IMR-90 (cell line): ENCODE measurements at regions not wholly inside any gene's neighbourhood (a gene's known extent, or its start where the extent isn't known, plus 50 kb on each side); places are given as distances from the start of the nearest gene placed in this dataset.

Experiments used
- ATAC-seq: fragments of 200-7000 bp; cut with Tn5 transposase; 2 replicates; pipeline ENCODE4 v1.9.1; 2020; ENCODE audit warnings: low read depth, mild to moderate bottlenecking, moderate library complexity
- BruUV-seq: library from RNA; stranded (reverse); fragments of 400-500 nt; replicated peaks from 2 replicates; lab custom pipeline; 2021; lab: Mats Ljungman, UMichigan
- CTCF ChIA-PET: fragments of 300-600 bp; formaldehyde crosslinking; extraction: SDS; loops from one replicate; lab custom pipeline; 2021; ENCODE audit warnings: antibody characterized with exemption; lab: Yijun Ruan, JAX
- POLR2A ChIA-PET: fragments of 300-600 bp; sonication (Branson Sonifier 250); formaldehyde crosslinking; loops from one replicate; lab custom pipeline; 2022; ENCODE audit warnings: antibody characterized with exemption; ENCODE audit not compliant: unreplicated experiment; lab: Charles Lee
- DNase-seq: peaks from one replicate; pipeline ENCODE4 v3.0.0; 2013
- H2AFZ ChIP-seq: replicated peaks from 2 replicates; pipeline ENCODE3; 2013; ENCODE audit warnings: low read length, mild to moderate bottlenecking; ENCODE audit not compliant: poor library complexity
- H2AK5ac ChIP-seq: 2 replicates; pipeline ENCODE4 v1.6.1; 2013; ENCODE audit warnings: low read depth, low read length, inconsistent platforms
- H2AK9ac ChIP-seq: replicated peaks from 2 replicates; pipeline ENCODE3; 2013; ENCODE audit warnings: mild to moderate bottlenecking, low read depth, low read length, moderate library complexity; ENCODE audit not compliant: poor library complexity
- H2BK120ac ChIP-seq: 2 replicates; pipeline ENCODE4 v1.6.1; 2013; ENCODE audit warnings: low read depth, low read length, inconsistent platforms
- H2BK15ac ChIP-seq: 3 replicates; pipeline ENCODE4 v1.6.1; 2013; ENCODE audit warnings: low read depth, low read length, inconsistent platforms
- H2BK20ac ChIP-seq: 2 replicates; pipeline ENCODE4 v1.6.1; 2013; ENCODE audit warnings: low read depth, mild to moderate bottlenecking, inconsistent platforms, low read length, moderate library complexity
- H2BK5ac ChIP-seq: 2 replicates; pipeline ENCODE4 v1.6.1; 2013; ENCODE audit warnings: mild to moderate bottlenecking, low read depth, low read length, inconsistent platforms; ENCODE audit not compliant: poor library complexity, severe bottlenecking
- H3K14ac ChIP-seq: replicated peaks from 2 replicates; pipeline ENCODE4 v1.6.1; 2013; ENCODE audit warnings: low read depth, low read length, inconsistent platforms
- H3K18ac ChIP-seq: 2 replicates; pipeline ENCODE4 v1.6.1; 2013; ENCODE audit warnings: low read depth, low read length, control low read depth
- H3K23ac ChIP-seq: 2 replicates; pipeline ENCODE4 v1.6.1; 2013; ENCODE audit warnings: low read depth, low read length, inconsistent platforms
- H3K27ac ChIP-seq: 2 replicates; pipeline ENCODE4 v1.5.1; 2013; ENCODE audit warnings: mild to moderate bottlenecking, control low read depth, low read length; ENCODE audit not compliant: insufficient read depth
- H3K27me3 ChIP-seq: 2 replicates; pipeline ENCODE4 v1.6.1; 2013; ENCODE audit warnings: low read length; ENCODE audit not compliant: control insufficient read depth, insufficient read depth
- H3K36me3 ChIP-seq: 2 replicates; pipeline ENCODE4 v1.6.1; 2013; ENCODE audit warnings: low read length, mixed read lengths; ENCODE audit not compliant: control insufficient read depth, insufficient read depth
- H3K4ac ChIP-seq: 2 replicates; pipeline ENCODE4 v1.6.1; 2013; ENCODE audit warnings: low read depth, low read length, inconsistent platforms
- H3K4me1 ChIP-seq: 2 replicates; pipeline ENCODE4 v1.6.1; 2013; ENCODE audit warnings: low read length, mixed read lengths; ENCODE audit not compliant: control insufficient read depth, insufficient read depth
- H3K4me2 ChIP-seq: 2 replicates; pipeline ENCODE4 v1.6.1; 2013; ENCODE audit warnings: low read depth, mild to moderate bottlenecking, control low read depth, low read length, moderate library complexity
- H3K4me3 ChIP-seq: 2 replicates; pipeline ENCODE4 v1.5.1; 2013; ENCODE audit warnings: low read depth, mild to moderate bottlenecking, control low read depth, low read length, moderate library complexity; ENCODE audit not compliant: insufficient read depth
- H3K56ac ChIP-seq: 2 replicates; pipeline ENCODE4 v1.6.1; 2013; ENCODE audit warnings: low read length, inconsistent platforms; ENCODE audit not compliant: insufficient read depth; ENCODE audit errors: extremely low read depth
- H3K79me1 ChIP-seq, 2 experiments: 2 replicates each; pipeline ENCODE4 v1.6.1; 2013; ENCODE audit warnings: low read length in 2 of 2, inconsistent platforms in 1 of 2, low read depth in 1 of 2
- H3K9ac ChIP-seq: 2 replicates; pipeline ENCODE4 v1.6.1; 2013; ENCODE audit warnings: low read depth, low read length, control low read depth
- H3K9me1 ChIP-seq: 2 replicates; pipeline ENCODE4 v1.6.1; 2013; ENCODE audit warnings: low read length, inconsistent platforms; ENCODE audit not compliant: insufficient read depth
- H3K9me3 ChIP-seq: 2 replicates; pipeline ENCODE4 v1.6.1; 2013; ENCODE audit warnings: low read length; ENCODE audit not compliant: control insufficient read depth, insufficient read depth
- H4K20me1 ChIP-seq: 2 replicates; pipeline ENCODE4 v1.6.1; 2013; ENCODE audit warnings: low read length, inconsistent platforms; ENCODE audit not compliant: insufficient read depth
- H4K5ac ChIP-seq: 2 replicates; pipeline ENCODE4 v1.6.1; 2013; ENCODE audit warnings: mild to moderate bottlenecking, low read depth, low read length, control low read depth
- H4K8ac ChIP-seq, 2 experiments: 2 replicates each; pipeline ENCODE4 v1.6.1; 2013; ENCODE audit warnings: low read depth in 2 of 2, low read length in 2 of 2, control low read depth in 1 of 2, inconsistent platforms in 1 of 2
- H4K91ac ChIP-seq: 2 replicates; pipeline ENCODE4 v1.6.1; 2013; ENCODE audit warnings: low read depth, low read length, inconsistent platforms; ENCODE audit not compliant: insufficient read depth
- BHLHE40 ChIP-seq: fragments of 150-350 bp; IDR thresholded peaks from 2 replicates; pipeline ENCODE4 v1.6.1; 2016; ENCODE audit warnings: mild to moderate bottlenecking, low read depth, low read length
- CTCF ChIP-seq: conservative IDR thresholded peaks from 2 replicates; pipeline ENCODE4 v1.5.1; 2012; ENCODE audit warnings: mild to moderate bottlenecking, low read depth, low read length, improper control_type of control experiment
- ELK1 ChIP-seq: fragments of 150-350 bp; IDR thresholded peaks from 2 replicates; pipeline ENCODE4 v1.6.1; 2016; ENCODE audit warnings: low read depth, mild to moderate bottlenecking, low read length, moderate library complexity, borderline replicate concordance
- FOS ChIP-seq: fragments of 150-350 bp; IDR thresholded peaks from 2 replicates; pipeline ENCODE4 v1.6.1; 2016; ENCODE audit warnings: low read depth, low read length
- MAFK ChIP-seq: IDR thresholded peaks from 2 replicates; pipeline ENCODE4 v1.6.1; 2012; ENCODE audit warnings: low read depth, low read length, improper control_type of control experiment
- MAZ ChIP-seq: IDR thresholded peaks from 2 replicates; pipeline ENCODE4 v1.6.1; 2012; ENCODE audit warnings: low read depth, mild to moderate bottlenecking, low read length, improper control_type of control experiment, moderate library complexity, borderline replicate concordance
- MXI1 ChIP-seq: IDR thresholded peaks from 2 replicates; pipeline ENCODE4 v1.6.1; 2012; ENCODE audit warnings: low read depth, mild to moderate bottlenecking, low read length, moderate library complexity, borderline replicate concordance
- NFE2L2 ChIP-seq: fragments of 150-350 bp; IDR thresholded peaks from 2 replicates; pipeline ENCODE4 v1.6.1; 2016; ENCODE audit warnings: low read depth, mild to moderate bottlenecking, low read length
- POLR2A ChIP-seq: IDR thresholded peaks from 2 replicates; pipeline ENCODE4 v1.6.1; 2012; ENCODE audit warnings: mild to moderate bottlenecking, low read depth, low read length
- RAD21 ChIP-seq: IDR thresholded peaks from 2 replicates; pipeline ENCODE4 v1.6.1; 2012; ENCODE audit warnings: low read length, improper control_type of control experiment
- RCOR1 ChIP-seq: IDR thresholded peaks from 2 replicates; pipeline ENCODE4 v1.6.1; 2012; ENCODE audit warnings: mild to moderate bottlenecking, low read length, improper control_type of control experiment; ENCODE audit not compliant: insufficient replicate concordance
- RFX5 ChIP-seq: IDR thresholded peaks from 2 replicates; pipeline ENCODE4 v1.8.0; 2012; ENCODE audit warnings: low read depth, mild to moderate bottlenecking, low read length, moderate library complexity
- SMC3 ChIP-seq: fragments of 150-350 bp; IDR thresholded peaks from 2 replicates; pipeline ENCODE4 v1.6.1; 2016; ENCODE audit warnings: low read depth, mild to moderate bottlenecking, antibody characterized with exemption, low read length, moderate library complexity
- USF2 ChIP-seq: fragments of 150-350 bp; IDR thresholded peaks from 2 replicates; pipeline ENCODE4 v1.6.1; 2017; ENCODE audit warnings: mild to moderate bottlenecking, antibody characterized with exemption, low read length, low read depth
- WGBS, 2 experiments: methylation state at CpG; one replicate each; pipeline versions ENCODE4 v1.1.5 to v1.1.7; 2013; ENCODE audit warnings: missing lambda C conversion rate in 2 of 2; ENCODE audit not compliant: insufficient read length in 1 of 2; ENCODE audit errors: extremely low coverage in 2 of 2; 5-methylcytosine and 5-hydroxymethylcytosine counted together
- dilution Hi-C: fragments of 300-500 bp; cut with HindIII; formaldehyde crosslinking; loops from one replicate; pipeline ENCODE4 v1.14.3; 2018; ENCODE audit warnings: low sequenced_read_pairs; ENCODE audit not compliant: unreplicated experiment
- in situ Hi-C: fragments of 300-500 bp; cut with MboI; formaldehyde crosslinking; loops from 3 replicates; pipeline ENCODE4 v1.14.3; 2019; ENCODE audit warnings: low sequenced_read_pairs, inconsistent platforms, mixed read lengths
- intact Hi-C: fragments of 100-400 bp; cut with micrococcal nuclease; formaldehyde crosslinking; loops from 2 replicates; pipeline ENCODE4 v1.10.0; 2022

- H4K5ac ChIP-seq, result no peak overlapping the region
- no peak overlapping the region for H3K18ac ChIP-seq
- H3K4me2 ChIP-seq, result no peak overlapping the region
- ChIA-PET CTCF (no interaction called here), POLR2A (no interaction called here)
- no peaks in the 10 kb centered on the region for H3K36me3 ChIP-seq
- no peak overlapping the region for H3K56ac ChIP-seq
- no TSS peak for BruUV-seq
- TF ChIP-seq RCOR1 (no peak), SMC3 (no peak), NFE2L2 (no peak), BHLHE40 (no peak), CTCF (no peak), RAD21 (no peak), USF2 (no peak), RFX5 (no peak), ELK1 (no peak), MXI1 (no peak), MAFK (no peak), MAZ (no peak), POLR2A (no peak), FOS (no peak)
- H3K27ac ChIP-seq, result no peak overlapping the region
- no peak overlapping the region for H3K23ac ChIP-seq
- H3K27me3 ChIP-seq, result no peaks in the 10 kb centered on the region
- no peak overlapping the region for H2AK9ac ChIP-seq
- H2BK15ac ChIP-seq, result no peak overlapping the region
- no peak for DNase-seq
- no peak overlapping the region for H3K9ac ChIP-seq
- no peak overlapping the region for H2BK5ac ChIP-seq
- peaks cover 7% of the 10 kb centered on the region for H3K9me3 ChIP-seq
- intact Hi-C loops, result no loop called here
- in situ Hi-C loops, result no loop called here
- dilution Hi-C loops, result no loop called here
- H2BK120ac ChIP-seq, result no peak overlapping the region
- H3K14ac ChIP-seq, result no peak overlapping the region
- H3K4ac ChIP-seq, result no peak overlapping the region
- ATAC-seq, result no peak
- no peak overlapping the region for H4K8ac ChIP-seq
- no peaks in the 10 kb centered on the region for H3K79me1 ChIP-seq
- H2AK5ac ChIP-seq, result no peak overlapping the region
- no peak overlapping the region for H2BK20ac ChIP-seq
- 100% methylated on average over 1 of the region's 6 CpGs; no CpG with 5 or more reads in 1 of the 2 experiments for WGBS, 2 experiments
- H3K9me1 ChIP-seq, result no peaks in the 10 kb centered on the region
- H4K91ac ChIP-seq, result no peak overlapping the region
- H3K4me3 ChIP-seq, result no peak overlapping the region
- H2AFZ ChIP-seq, result no peak overlapping the region
- no peaks in the 10 kb centered on the region for H3K4me1 ChIP-seq
- no peaks in the 10 kb centered on the region for H4K20me1 ChIP-seq
These were observed 753.2 kb downstream of the TLR4 start for GRCh38 chr9:118457171-118458000.
